ENCODE measurements at regions not wholly inside any gene's neighbourhood (a gene's known extent, or its start where the extent isn't known, plus 50 kb on each side); places are given as distances from the start of the nearest gene placed in this dataset.

DNA sequence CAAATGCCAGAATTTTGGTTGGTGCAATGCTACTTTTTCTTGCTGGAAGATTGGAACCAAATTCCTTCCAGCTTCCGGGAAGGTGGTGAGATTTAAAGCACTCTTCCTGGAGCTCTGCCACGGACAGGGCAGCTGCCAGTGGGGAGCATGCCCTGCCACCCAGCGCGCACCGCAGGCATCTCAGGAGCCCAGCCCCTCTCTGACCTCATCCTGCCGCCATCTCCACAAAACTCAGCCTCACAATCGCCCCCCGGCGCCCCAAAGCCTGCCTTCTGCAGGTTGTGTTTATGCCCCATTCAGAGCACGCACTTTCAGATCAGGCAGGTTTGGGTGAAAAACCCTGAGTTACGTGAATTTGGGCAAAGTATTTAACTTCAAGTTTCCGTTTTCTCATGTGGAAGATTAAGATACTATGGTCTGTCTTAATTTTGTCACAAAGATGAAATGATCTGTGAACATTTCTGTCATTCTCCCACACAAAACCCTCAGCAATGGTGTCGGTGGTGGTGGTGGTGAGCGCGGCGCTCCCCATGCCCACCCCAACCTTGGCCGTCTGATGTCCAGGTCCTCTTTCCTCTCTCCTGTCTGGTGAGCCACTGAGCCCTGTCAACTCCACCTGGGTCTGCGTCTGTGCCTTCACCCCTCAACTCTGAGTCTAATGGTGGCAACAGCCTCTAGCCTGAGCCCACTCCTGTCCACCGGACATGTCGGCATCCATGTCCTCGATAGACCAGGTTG is 282.8 kb upstream of the SALL3 start:
- Mint-ChIP-seq H3K9me3 (ENCODE audit: insufficient read depth) (no peaks in the 10 kb centered on the region), H3K27ac (no peak overlapping the region), H3K4me1 (ENCODE audit: low read depth) (no peaks in the 10 kb centered on the region), H3K36me3 (ENCODE audit: low read depth) (no peaks in the 10 kb centered on the region), H3K27me3 (ENCODE audit: low read depth) (peaks cover 2% of the 10 kb centered on the region), H3K4me3 (no peak overlapping the region)
- ChIA-PET POLR2A (no interaction called here), CTCF (no interaction called here)
- DNase-seq (no peak), ATAC-seq (no peak)

DNA sequence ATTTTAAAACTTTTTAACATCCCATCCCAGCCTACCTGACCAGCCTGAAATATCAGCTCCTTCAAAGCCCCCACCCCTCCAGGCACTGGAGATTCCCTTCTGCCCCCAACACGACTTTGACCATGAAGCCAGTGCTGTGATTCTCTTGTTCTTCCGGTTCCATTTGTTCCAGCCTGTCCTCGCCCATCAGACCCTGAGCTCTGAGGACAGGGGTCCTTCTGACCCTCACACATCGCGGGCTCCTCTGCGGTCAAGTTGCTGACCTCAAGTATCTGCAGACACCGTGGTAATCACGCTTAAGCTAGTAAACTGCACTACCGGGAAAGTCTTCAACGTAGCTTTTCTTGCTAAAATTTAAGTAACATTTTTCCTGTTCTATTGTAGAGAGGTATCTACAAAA is 282.2 kb upstream of the SALL3 start:
- Mint-ChIP-seq H3K27me3 (ENCODE audit: low read depth) (peaks cover 2% of the 10 kb centered on the region), H3K36me3 (ENCODE audit: low read depth) (no peaks in the 10 kb centered on the region), H3K4me3 (no peak overlapping the region), H3K9me3 (ENCODE audit: insufficient read depth) (no peaks in the 10 kb centered on the region), H3K4me1 (ENCODE audit: low read depth) (no peaks in the 10 kb centered on the region), H3K27ac (no peak overlapping the region)
- no peak for DNase-seq
- no peak for ATAC-seq
- CTCF ChIA-PET = no interaction called here
- POLR2A ChIA-PET = no interaction called here

- H3K4me1 Mint-ChIP-seq (ENCODE audit: low read depth) = no peaks in the 10 kb centered on the region
- no peak overlapping the region for H3K4me3 Mint-ChIP-seq
- DNase-seq (no peak), ATAC-seq (no peak)
- no peaks in the 10 kb centered on the region for H3K9me3 Mint-ChIP-seq (ENCODE audit: insufficient read depth)
- no peaks in the 10 kb centered on the region for H3K36me3 Mint-ChIP-seq (ENCODE audit: low read depth)
- POLR2A ChIA-PET = interaction anchor here (0.6 kb wide), 1 partner anchor 657 kb away, joined by 3 read pairs; no protein-coding TSS in a partner anchor
- CTCF ChIA-PET = no interaction called here
- H3K27ac Mint-ChIP-seq = no peak overlapping the region
- no peaks in the 10 kb centered on the region for H3K27me3 Mint-ChIP-seq (ENCODE audit: low read depth)
Measured at GRCh38 chr18:78698914-78699313, 280.7 kb upstream of the SALL3 start.

GRCh38 chr18:78699499-78699898 is 280.1 kb upstream of the SALL3 start:
- Mint-ChIP-seq H3K4me3 (no peak overlapping the region), H3K27ac (no peak overlapping the region), H3K36me3 (ENCODE audit: low read depth) (no peaks in the 10 kb centered on the region), H3K27me3 (ENCODE audit: low read depth) (no peaks in the 10 kb centered on the region), H3K4me1 (ENCODE audit: low read depth) (no peaks in the 10 kb centered on the region), H3K9me3 (ENCODE audit: insufficient read depth) (no peaks in the 10 kb centered on the region)
- DNase-seq = no peak
- ATAC-seq = no peak
- ChIA-PET CTCF (no interaction called here), POLR2A (interaction anchor here (0.6 kb wide), 1 partner anchor 658 kb away, joined by 3 read pairs; no protein-coding TSS in a partner anchor)

DNA sequence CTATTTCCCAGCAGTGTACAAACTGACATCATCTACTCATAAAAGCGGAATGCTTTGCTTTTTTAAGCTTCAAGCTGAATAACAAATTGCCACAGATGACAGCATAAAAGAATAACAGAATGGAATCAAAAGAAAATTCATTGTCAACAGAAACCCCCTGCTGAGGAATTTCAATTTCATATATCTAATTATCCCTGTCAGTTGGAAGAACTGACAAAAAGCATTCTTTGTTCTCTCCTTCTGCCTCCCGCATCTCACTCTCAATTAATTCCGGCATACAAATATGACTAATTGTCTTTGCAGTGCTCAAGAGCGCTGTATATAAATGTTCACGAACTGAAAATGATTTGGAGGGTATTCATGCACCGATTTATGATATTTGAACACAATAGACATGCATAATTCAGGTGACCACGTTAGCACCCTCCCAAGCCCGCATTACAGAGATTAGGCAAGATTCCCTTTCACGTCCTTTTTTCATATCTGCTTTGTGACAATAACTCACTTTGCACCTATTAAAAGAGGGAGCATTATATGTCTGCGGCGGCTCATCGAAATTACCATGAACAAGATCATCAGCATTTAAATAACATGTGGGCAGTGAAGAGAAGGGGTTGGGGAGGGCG is 277.7 kb upstream of the SALL3 start:
- Mint-ChIP-seq H3K27me3 (ENCODE audit: low read depth) (no peaks in the 10 kb centered on the region), H3K9me3 (ENCODE audit: insufficient read depth) (no peaks in the 10 kb centered on the region), H3K27ac (no peak overlapping the region), H3K4me3 (no peak overlapping the region), H3K4me1 (ENCODE audit: low read depth) (no peaks in the 10 kb centered on the region), H3K36me3 (ENCODE audit: low read depth) (no peaks in the 10 kb centered on the region)
- ChIA-PET CTCF (interaction anchor here (0.7 kb wide), 1 partner anchor 228 kb away, joined by 3 read pairs; no protein-coding TSS in a partner anchor), POLR2A (no interaction called here)
- ATAC-seq = no peak
- no peak for DNase-seq

DNA sequence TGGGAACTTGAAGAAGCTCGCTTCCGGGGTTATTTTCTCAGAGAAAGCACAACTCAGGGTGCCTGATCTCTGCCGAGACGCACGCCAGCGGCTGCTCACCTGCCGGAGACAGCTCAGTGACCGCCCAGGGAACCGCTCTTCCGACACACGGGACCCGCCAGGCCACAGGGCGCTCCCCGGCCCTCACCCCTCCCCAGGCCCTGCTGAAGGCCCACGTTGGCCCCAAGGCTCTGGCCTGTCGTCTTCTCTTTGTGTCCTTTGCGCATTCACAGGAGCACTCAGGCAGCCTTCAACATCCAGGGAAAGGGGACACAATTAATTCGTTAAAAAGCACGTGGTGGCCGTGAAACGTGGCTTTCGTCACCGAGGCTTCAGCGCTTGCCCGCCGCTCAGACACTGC is 276.3 kb upstream of the SALL3 start:
- DNase-seq (no peak), ATAC-seq (no peak)
- no peaks in the 10 kb centered on the region for H3K4me1 Mint-ChIP-seq (ENCODE audit: low read depth)
- ChIA-PET POLR2A (no interaction called here), CTCF (no interaction called here)
- no peak overlapping the region for H3K27ac Mint-ChIP-seq
- H3K9me3 Mint-ChIP-seq (ENCODE audit: insufficient read depth) = no peaks in the 10 kb centered on the region
- H3K4me3 Mint-ChIP-seq = no peak overlapping the region
- H3K36me3 Mint-ChIP-seq (ENCODE audit: low read depth) = no peaks in the 10 kb centered on the region
- no peaks in the 10 kb centered on the region for H3K27me3 Mint-ChIP-seq (ENCODE audit: low read depth)

DNA sequence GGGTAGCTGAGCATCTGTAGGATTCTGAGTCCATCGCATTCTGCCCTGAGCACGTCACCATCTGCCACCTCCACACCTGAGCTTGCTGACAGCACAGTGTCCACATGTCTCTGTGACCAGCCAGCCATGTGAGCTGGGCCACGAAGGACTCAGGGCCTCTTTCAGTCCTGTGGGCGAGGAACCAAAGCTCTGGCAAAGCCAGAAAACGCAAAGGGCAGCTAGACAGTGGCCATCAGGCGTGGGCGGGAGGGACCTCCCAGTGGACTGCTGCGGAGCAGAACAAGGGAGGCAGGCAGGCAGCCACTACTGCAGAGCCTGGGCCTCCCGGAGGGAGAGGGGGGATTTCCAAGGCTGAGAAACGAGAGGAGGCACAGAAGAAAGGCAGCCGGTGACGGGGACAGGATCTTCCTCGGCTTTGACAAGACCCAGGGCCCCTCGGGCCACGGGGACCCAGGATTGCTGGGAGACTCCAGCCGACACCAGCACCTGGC is 274.6 kb upstream of the SALL3 start:
- no peaks in the 10 kb centered on the region for H3K4me1 Mint-ChIP-seq (ENCODE audit: low read depth)
- H3K27me3 Mint-ChIP-seq (ENCODE audit: low read depth) = no peaks in the 10 kb centered on the region
- ChIA-PET CTCF (no interaction called here), POLR2A (no interaction called here)
- DNase-seq (no peak), ATAC-seq (no peak)
- H3K27ac Mint-ChIP-seq = no peak overlapping the region
- H3K9me3 Mint-ChIP-seq (ENCODE audit: insufficient read depth) = no peaks in the 10 kb centered on the region
- H3K4me3 Mint-ChIP-seq = no peak overlapping the region
- no peaks in the 10 kb centered on the region for H3K36me3 Mint-ChIP-seq (ENCODE audit: low read depth)

DNA sequence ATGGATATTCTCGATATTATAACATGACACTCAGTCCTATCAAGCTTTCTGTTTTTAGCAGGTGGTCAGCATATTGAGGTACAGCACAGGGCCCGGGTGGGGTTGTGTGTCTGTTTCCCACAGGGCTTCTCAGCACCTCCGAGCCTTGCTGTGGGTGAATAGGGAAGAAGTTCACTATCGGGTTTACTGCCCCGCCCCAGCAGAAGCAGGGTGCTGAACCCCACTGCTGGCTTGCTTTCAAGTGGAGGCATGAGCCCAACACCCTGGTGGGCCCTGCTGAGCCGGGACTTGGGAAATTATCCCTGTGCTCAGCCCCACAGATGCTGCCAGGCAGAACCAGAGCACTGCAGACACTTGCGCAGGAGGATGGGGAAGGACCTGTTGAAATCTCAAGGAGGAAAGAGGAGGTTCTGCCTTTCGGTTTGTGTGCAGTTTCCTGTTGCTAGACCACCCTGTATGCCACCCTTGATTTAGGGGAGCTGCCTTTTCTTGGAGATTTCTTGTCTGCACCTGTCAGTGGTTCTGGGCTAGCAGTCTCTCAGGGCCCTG is 270.3 kb upstream of the SALL3 start:
- Mint-ChIP-seq H3K36me3 (ENCODE audit: low read depth) (no peaks in the 10 kb centered on the region), H3K27ac (no peak overlapping the region), H3K27me3 (ENCODE audit: low read depth) (no peaks in the 10 kb centered on the region), H3K4me1 (ENCODE audit: low read depth) (no peaks in the 10 kb centered on the region), H3K4me3 (no peak overlapping the region), H3K9me3 (ENCODE audit: insufficient read depth) (no peaks in the 10 kb centered on the region)
- POLR2A ChIA-PET = no interaction called here
- no peak for DNase-seq
- CTCF ChIA-PET = no interaction called here
- ATAC-seq = no peak

GRCh38 chr18:78711316-78711715 is 268.3 kb upstream of the SALL3 start:
- ChIA-PET CTCF (no interaction called here), POLR2A (no interaction called here)
- Mint-ChIP-seq H3K4me3 (no peak overlapping the region), H3K36me3 (ENCODE audit: low read depth) (no peaks in the 10 kb centered on the region), H3K4me1 (ENCODE audit: low read depth) (no peaks in the 10 kb centered on the region), H3K9me3 (ENCODE audit: insufficient read depth) (no peaks in the 10 kb centered on the region), H3K27ac (no peak overlapping the region), H3K27me3 (ENCODE audit: low read depth) (no peaks in the 10 kb centered on the region)
- DNase-seq (no peak), ATAC-seq (no peak)

- H3K4me3 Mint-ChIP-seq = no peak overlapping the region
- ATAC-seq = no peak
Measured at GRCh38 chr18:78711971-78712370, 267.6 kb upstream of the SALL3 start.

GRCh38 chr18:78713069-78713468 is 266.5 kb upstream of the SALL3 start:
- ChIA-PET CTCF (no interaction called here), POLR2A (no interaction called here)
- Mint-ChIP-seq H3K27me3 (ENCODE audit: low read depth) (no peaks in the 10 kb centered on the region), H3K4me1 (ENCODE audit: low read depth) (no peaks in the 10 kb centered on the region), H3K4me3 (no peak overlapping the region), H3K9me3 (ENCODE audit: insufficient read depth) (no peaks in the 10 kb centered on the region), H3K27ac (no peak overlapping the region), H3K36me3 (ENCODE audit: low read depth) (no peaks in the 10 kb centered on the region)
- ATAC-seq (no peak), DNase-seq (no peak)

More at GRCh38 chr18:78711971-78712370, 267.6 kb upstream of the SALL3 start:
- no peak for DNase-seq
- Mint-ChIP-seq H3K27ac (no peak overlapping the region), H3K4me1 (ENCODE audit: low read depth) (no peaks in the 10 kb centered on the region), H3K9me3 (ENCODE audit: insufficient read depth) (no peaks in the 10 kb centered on the region), H3K27me3 (ENCODE audit: low read depth) (no peaks in the 10 kb centered on the region), H3K36me3 (ENCODE audit: low read depth) (no peaks in the 10 kb centered on the region)
- CTCF ChIA-PET = no interaction called here
- POLR2A ChIA-PET = no interaction called here

- POLR2A ChIA-PET = no interaction called here
- no peak for ATAC-seq
- H3K27ac Mint-ChIP-seq = no peak overlapping the region
Measured at GRCh38 chr18:78713726-78714125, 265.9 kb upstream of the SALL3 start.

More at GRCh38 chr18:78713726-78714125, 265.9 kb upstream of the SALL3 start:
- H3K4me1 Mint-ChIP-seq (ENCODE audit: low read depth) = no peaks in the 10 kb centered on the region
- CTCF ChIA-PET = no interaction called here
- no peaks in the 10 kb centered on the region for H3K9me3 Mint-ChIP-seq (ENCODE audit: insufficient read depth)
- H3K4me3 Mint-ChIP-seq = no peak overlapping the region
- no peaks in the 10 kb centered on the region for H3K36me3 Mint-ChIP-seq (ENCODE audit: low read depth)
- no peaks in the 10 kb centered on the region for H3K27me3 Mint-ChIP-seq (ENCODE audit: low read depth)
- DNase-seq = no peak

All from activated CD8-positive, alpha-beta T cell treated with anti-CD3 and anti-CD28 coated beads, Interleukin-2, amount 10 ng/mL, durations not matched to agents 7 days and 5 days (primary cell).